Loucy (cell line): ENCODE measurements at regions not wholly inside any gene's neighbourhood (a gene's known extent, or its start where the extent isn't known, plus 50 kb on each side); places are given as distances from the start of the nearest gene placed in this dataset.

Source experiments
- H2AFZ ChIP-seq: fragments of 200-600 bp; sonication (generic); 2 replicates; pipeline ENCODE4 v1.6.0; 2016; ENCODE audit warnings: antibody characterized with exemption, mild to moderate bottlenecking, low read length, moderate library complexity
- H3F3A ChIP-seq: fragments of 200-600 bp; 2 replicates; pipeline ENCODE4 v1.6.0; 2016; ENCODE audit warnings: antibody characterized with exemption, low read depth, mild to moderate bottlenecking
- H3K27me3 ChIP-seq: fragments of 200-600 bp; sonication (generic); 2 replicates; pipeline ENCODE4 v1.6.1; 2014; ENCODE audit warnings: low read length, mild to moderate bottlenecking; ENCODE audit not compliant: insufficient read depth, poor library complexity, severe bottlenecking
- H3K36me3 ChIP-seq: fragments of 200-600 bp; sonication (generic); 2 replicates; pipeline ENCODE4 v1.6.1; 2016; ENCODE audit warnings: low read length; ENCODE audit not compliant: insufficient read depth
- H3K4me1 ChIP-seq: fragments of 200-600 bp; sonication (generic); 2 replicates; pipeline ENCODE4 v1.5.1; 2014; ENCODE audit warnings: low read length, mild to moderate bottlenecking; ENCODE audit not compliant: insufficient read depth, poor library complexity, severe bottlenecking
- H3K4me2 ChIP-seq: fragments of 200-600 bp; sonication (generic); 2 replicates; pipeline ENCODE4 v1.6.0; 2014; ENCODE audit warnings: antibody characterized with exemption, low read length, low read depth, mild to moderate bottlenecking; ENCODE audit not compliant: poor library complexity, severe bottlenecking
- H3K4me3 ChIP-seq: fragments of 200-600 bp; sonication (generic); 2 replicates; pipeline ENCODE4 v1.5.1; 2014; ENCODE audit warnings: low read length, mild to moderate bottlenecking, mixed read lengths; ENCODE audit not compliant: poor library complexity, severe bottlenecking
- H3K79me2 ChIP-seq: fragments of 200-600 bp; sonication (generic); 2 replicates; pipeline ENCODE4 v1.6.1; 2014; ENCODE audit warnings: low read length; ENCODE audit not compliant: insufficient read depth
- H3K9ac ChIP-seq: fragments of 200-600 bp; sonication (generic); 2 replicates; pipeline ENCODE4 v1.6.0; 2014; ENCODE audit warnings: mild to moderate bottlenecking, low read depth, low read length, moderate library complexity; ENCODE audit not compliant: poor library complexity, severe bottlenecking
- H3K9me2 ChIP-seq: fragments of 200-600 bp; sonication (generic); replicated peaks from 2 replicates; pipeline ENCODE4 v1.6.1; 2016; ENCODE audit warnings: low read depth, low read length, mixed read lengths
- H3K9me3 ChIP-seq: fragments of 200-600 bp; sonication (generic); 2 replicates; pipeline ENCODE4 v1.6.1; 2014; ENCODE audit warnings: mild to moderate bottlenecking, antibody characterized with exemption, low read length, low read depth; ENCODE audit not compliant: insufficient read depth
- H4K20me1 ChIP-seq: fragments of 200-600 bp; sonication (generic); 2 replicates; pipeline ENCODE4 v1.6.0; 2014; ENCODE audit warnings: antibody characterized with exemption, low read length, mild to moderate bottlenecking; ENCODE audit not compliant: insufficient read depth, poor library complexity, severe bottlenecking
- EZH2phosphoT487 ChIP-seq: fragments of 200-600 bp; IDR thresholded peaks from 2 replicates; pipeline ENCODE4 v1.6.1; 2018; ENCODE audit warnings: antibody characterized with exemption, mild to moderate bottlenecking, moderate library complexity, borderline replicate concordance
- TF ChIP-seq, protein P1 (sequence below): fragments of 200-600 bp; sonication (generic); conservative IDR thresholded peaks from 2 replicates; pipeline ENCODE4 v1.5.1; 2014; ENCODE audit warnings: mild to moderate bottlenecking, antibody characterized with exemption, low read length

DNA sequence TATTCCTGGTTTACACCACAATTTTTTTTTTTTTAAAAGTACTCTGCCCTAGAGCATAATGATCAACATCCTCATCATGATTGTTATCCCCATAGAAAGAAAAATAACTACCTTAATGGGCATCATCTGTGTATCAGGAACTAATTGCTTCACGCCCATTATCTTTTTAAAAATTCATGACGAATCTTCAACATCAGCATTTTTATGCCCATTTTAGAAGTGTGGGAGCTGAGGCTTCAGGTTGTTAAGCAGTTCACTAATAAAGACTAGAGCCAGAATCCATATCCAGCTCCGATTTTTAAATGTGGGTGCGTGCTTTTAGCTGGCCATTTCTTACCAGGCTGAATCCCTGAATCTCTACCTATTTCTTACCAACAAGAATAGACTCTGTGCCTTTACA is 92.9 kb upstream of the KCNA4 start:
- no peaks in the 10 kb centered on the region for H3K4me1 ChIP-seq
- no peaks in the 10 kb centered on the region for H3K27me3 ChIP-seq
- no peaks in the 10 kb centered on the region for H3K9me3 ChIP-seq
- no peak overlapping the region for H3K4me2 ChIP-seq
- H4K20me1 ChIP-seq = no peaks in the 10 kb centered on the region
- no peaks in the 10 kb centered on the region for H3F3A ChIP-seq
- no peak for TF ChIP-seq EZH2phosphoT487
- TF ChIP-seq, protein P1, sequence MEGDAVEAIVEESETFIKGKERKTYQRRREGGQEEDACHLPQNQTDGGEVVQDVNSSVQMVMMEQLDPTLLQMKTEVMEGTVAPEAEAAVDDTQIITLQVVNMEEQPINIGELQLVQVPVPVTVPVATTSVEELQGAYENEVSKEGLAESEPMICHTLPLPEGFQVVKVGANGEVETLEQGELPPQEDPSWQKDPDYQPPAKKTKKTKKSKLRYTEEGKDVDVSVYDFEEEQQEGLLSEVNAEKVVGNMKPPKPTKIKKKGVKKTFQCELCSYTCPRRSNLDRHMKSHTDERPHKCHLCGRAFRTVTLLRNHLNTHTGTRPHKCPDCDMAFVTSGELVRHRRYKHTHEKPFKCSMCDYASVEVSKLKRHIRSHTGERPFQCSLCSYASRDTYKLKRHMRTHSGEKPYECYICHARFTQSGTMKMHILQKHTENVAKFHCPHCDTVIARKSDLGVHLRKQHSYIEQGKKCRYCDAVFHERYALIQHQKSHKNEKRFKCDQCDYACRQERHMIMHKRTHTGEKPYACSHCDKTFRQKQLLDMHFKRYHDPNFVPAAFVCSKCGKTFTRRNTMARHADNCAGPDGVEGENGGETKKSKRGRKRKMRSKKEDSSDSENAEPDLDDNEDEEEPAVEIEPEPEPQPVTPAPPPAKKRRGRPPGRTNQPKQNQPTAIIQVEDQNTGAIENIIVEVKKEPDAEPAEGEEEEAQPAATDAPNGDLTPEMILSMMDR = no peak
- H3K4me3 ChIP-seq = no peak overlapping the region
- H3K79me2 ChIP-seq = no peaks in the 10 kb centered on the region
- no peaks in the 10 kb centered on the region for H3K9me2 ChIP-seq
- H3K36me3 ChIP-seq = no peaks in the 10 kb centered on the region
- H3K9ac ChIP-seq = no peak overlapping the region
- no peak overlapping the region for H2AFZ ChIP-seq

DNA sequence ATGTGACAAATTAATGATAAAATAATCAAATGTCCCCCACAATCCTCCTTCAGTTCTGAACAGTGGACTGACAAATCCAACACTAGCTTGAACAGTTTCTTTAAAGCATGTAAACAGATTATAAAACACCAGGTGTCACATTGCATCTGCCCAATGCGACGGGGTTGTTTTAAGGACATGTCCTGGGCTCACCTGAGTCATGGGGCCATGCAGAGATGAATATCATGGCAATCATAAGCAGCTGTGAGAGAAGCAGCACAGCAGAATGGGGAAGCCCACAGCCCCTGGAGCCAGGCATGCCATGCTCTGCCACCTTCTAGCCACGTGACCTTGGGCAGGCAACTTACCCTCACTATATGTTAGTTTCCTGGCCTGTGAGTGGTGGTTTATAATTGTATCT is 93.9 kb upstream of the KCNA4 start:
- TF ChIP-seq, protein P1 = no peak
- TF ChIP-seq EZH2phosphoT487 = no peak
- Histone ChIP-seq H3K27me3 (no peaks in the 10 kb centered on the region), H3K9me2 (no peaks in the 10 kb centered on the region), H3K4me3 (no peak overlapping the region), H3K4me2 (no peak overlapping the region), H3K4me1 (no peaks in the 10 kb centered on the region), H3K9me3 (no peaks in the 10 kb centered on the region), H3K36me3 (no peaks in the 10 kb centered on the region), H2AFZ (no peak overlapping the region), H3F3A (no peaks in the 10 kb centered on the region), H3K79me2 (no peaks in the 10 kb centered on the region), H3K9ac (no peak overlapping the region), H4K20me1 (no peaks in the 10 kb centered on the region)

- no peaks in the 10 kb centered on the region for H4K20me1 ChIP-seq
- H3K4me1 ChIP-seq = no peaks in the 10 kb centered on the region
- H3K79me2 ChIP-seq = no peaks in the 10 kb centered on the region
- no peaks in the 10 kb centered on the region for H3K9me3 ChIP-seq
- no peaks in the 10 kb centered on the region for H3F3A ChIP-seq
- no peak overlapping the region for H3K4me2 ChIP-seq
- TF ChIP-seq EZH2phosphoT487 = no peak
- TF ChIP-seq, protein P1 = no peak
- H3K4me3 ChIP-seq = no peak overlapping the region
- no peak overlapping the region for H3K9ac ChIP-seq
- H3K9me2 ChIP-seq = no peaks in the 10 kb centered on the region
- H2AFZ ChIP-seq = no peak overlapping the region
- H3K36me3 ChIP-seq = no peaks in the 10 kb centered on the region
- H3K27me3 ChIP-seq = no peaks in the 10 kb centered on the region
Observed at GRCh38 chr11:30111786-30112185, 95.0 kb upstream of the KCNA4 start.
